ENCODE measurements at regions not wholly inside any gene's neighbourhood (a gene's known extent, or its start where the extent isn't known, plus 50 kb on each side); places are given as distances from the start of the nearest gene placed in this dataset.

GRCh38 chr2:129863350-129863749, 116.1 kb upstream of the RAB6C start:
- no peak for DNase-seq (ENCODE audit: low spot score in 2 of 2)
- Histone ChIP-seq H3K9me3 (no peaks in the 10 kb centered on the region), H3K36me3 (no peaks in the 10 kb centered on the region), H3K27me3 (no peaks in the 10 kb centered on the region), H3K4me1 (no peaks in the 10 kb centered on the region), H3K27ac (no peak overlapping the region), H3K4me3 (no peak overlapping the region)
- TF ChIP-seq CTCF (IDR thresholded peaks at IDR 0.05) = no peak
- TF ChIP-seq EP300 (IDR thresholded peaks at IDR 0.05) = no peak
- TF ChIP-seq POLR2A (IDR thresholded peaks at IDR 0.05) = no peak
- WGBS, 2 donors = 90% methylated on average over 3 of the region's 3 CpGs

- Histone ChIP-seq H3K4me1 (no peaks in the 10 kb centered on the region), H3K9me3 (no peaks in the 10 kb centered on the region), H3K27ac (no peak overlapping the region), H3K27me3 (no peaks in the 10 kb centered on the region), H3K4me3 (no peak overlapping the region), H3K36me3 (no peaks in the 10 kb centered on the region)
- 83 to 90% methylated on average over 1 of the region's 1 CpG for WGBS, 2 donors
- TF ChIP-seq CTCF (IDR thresholded peaks at IDR 0.05) (no peak), EP300 (IDR thresholded peaks at IDR 0.05) (no peak), POLR2A (IDR thresholded peaks at IDR 0.05) (no peak)
- DNase-seq (ENCODE audit: low spot score in 2 of 2) = no peak
Observed at GRCh38 chr2:129864719-129865118, 114.7 kb upstream of the RAB6C start.

- 86 to 92% methylated on average over 11 of the region's 11 CpGs for WGBS, 2 donors
- no peaks in the 10 kb centered on the region for H3K27me3 ChIP-seq
- H3K36me3 ChIP-seq = no peaks in the 10 kb centered on the region
- no peaks in the 10 kb centered on the region for H3K4me1 ChIP-seq
- no peak for DNase-seq (ENCODE audit: low spot score in 2 of 2)
- no peak overlapping the region for H3K4me3 ChIP-seq
- no peak overlapping the region for H3K27ac ChIP-seq
- TF ChIP-seq EP300 (IDR thresholded peaks at IDR 0.05) = no peak
- TF ChIP-seq POLR2A (IDR thresholded peaks at IDR 0.05) = no peak
- TF ChIP-seq CTCF (IDR thresholded peaks at IDR 0.05) = no peak
- no peaks in the 10 kb centered on the region for H3K9me3 ChIP-seq
Observed at GRCh38 chr2:129865976-129866375, 113.5 kb upstream of the RAB6C start.

GRCh38 chr2:129866391-129866790, 113.1 kb upstream of the RAB6C start:
- Histone ChIP-seq H3K4me1 (no peaks in the 10 kb centered on the region), H3K27ac (no peak overlapping the region), H3K9me3 (no peaks in the 10 kb centered on the region), H3K4me3 (no peak overlapping the region), H3K36me3 (no peaks in the 10 kb centered on the region), H3K27me3 (no peaks in the 10 kb centered on the region)
- DNase-seq (ENCODE audit: low spot score in 2 of 2) = no peak
- WGBS, 2 donors = 93 to 96% methylated on average over 3 of the region's 3 CpGs
- no peak for TF ChIP-seq POLR2A (IDR thresholded peaks at IDR 0.05)
- TF ChIP-seq EP300 (IDR thresholded peaks at IDR 0.05) = no peak
- TF ChIP-seq CTCF (IDR thresholded peaks at IDR 0.05) = no peak

GRCh38 chr2:129868151-129868550, 111.3 kb upstream of the RAB6C start:
- no peak overlapping the region for H3K27ac ChIP-seq
- no peak overlapping the region for H3K4me3 ChIP-seq
- DNase-seq (ENCODE audit: low spot score in 2 of 2) = no peak
- TF ChIP-seq CTCF (IDR thresholded peaks at IDR 0.05) (no peak), EP300 (IDR thresholded peaks at IDR 0.05) (no peak), POLR2A (IDR thresholded peaks at IDR 0.05) (no peak)
- H3K36me3 ChIP-seq = no peaks in the 10 kb centered on the region
- WGBS, 2 donors = 92 to 93% methylated on average over 8 of the region's 8 CpGs
- H3K27me3 ChIP-seq = no peaks in the 10 kb centered on the region
- no peaks in the 10 kb centered on the region for H3K4me1 ChIP-seq
- no peaks in the 10 kb centered on the region for H3K9me3 ChIP-seq
